ENCODE measurements at regions not wholly inside any gene's neighbourhood (a gene's known extent, or its start where the extent isn't known, plus 50 kb on each side); places are given as distances from the start of the nearest gene placed in this dataset.

DNA sequence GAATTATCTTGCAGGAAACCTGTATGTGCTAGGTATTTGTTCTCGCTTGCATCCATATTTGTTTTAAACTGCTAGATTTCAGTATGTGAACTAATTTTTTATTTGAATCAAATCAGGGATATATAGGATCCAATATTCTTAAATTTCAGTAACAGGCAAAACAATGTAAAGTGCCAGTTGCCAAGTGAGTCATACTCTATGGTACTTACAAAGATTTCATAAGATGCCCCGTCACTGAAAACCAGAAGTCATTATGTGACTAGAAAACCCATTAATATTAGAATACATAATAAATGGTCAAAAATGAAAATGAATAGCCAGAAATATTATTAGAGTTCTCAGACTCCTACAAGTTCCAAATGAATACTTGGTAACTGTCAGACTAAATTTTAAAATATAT, 481.2 kb downstream of the TFAP2A start:
- Histone ChIP-seq H3K4me1 (ENCODE audit: control insufficient read depth in 2 of 2, insufficient read depth in 2 of 2, low read length in 2 of 2) (no peaks in the 10 kb centered on the region), H3K27me3 (ENCODE audit: control insufficient read depth in 2 of 2, insufficient read depth in 2 of 2, low read length in 2 of 2) (no peaks in the 10 kb centered on the region), H3K9me3 (ENCODE audit: control insufficient read depth in 2 of 3, low read length in 3 of 3) (no peaks in the 10 kb centered on the region), H3K27ac (ENCODE audit: low read depth, low read length) (no peak overlapping the region), H3K4me3 (ENCODE audit: low read length) (no peak overlapping the region), H3K36me3 (ENCODE audit: control insufficient read depth in 2 of 3, insufficient read depth in 3 of 3, low read length in 3 of 3) (no peaks in the 10 kb centered on the region)
- Mint-ChIP-seq H3K27me3 (no peaks in the 10 kb centered on the region), H3K9me3 (peaks cover 0 to 8% (median 0%) of the 10 kb centered on the region in 11 donors), H3K27ac (no peak overlapping the region), H3K36me3 (no peaks in the 10 kb centered on the region), H3K4me3 (no peak overlapping the region), H3K4me1 (no peaks in the 10 kb centered on the region)
- ChIA-PET CTCF (no interaction called here), POLR2A (no interaction called here)
- intact Hi-C loops (cut with micrococcal nuclease), result no loop called here
- ATAC-seq, result no peak
- no peak for DNase-seq

DNA sequence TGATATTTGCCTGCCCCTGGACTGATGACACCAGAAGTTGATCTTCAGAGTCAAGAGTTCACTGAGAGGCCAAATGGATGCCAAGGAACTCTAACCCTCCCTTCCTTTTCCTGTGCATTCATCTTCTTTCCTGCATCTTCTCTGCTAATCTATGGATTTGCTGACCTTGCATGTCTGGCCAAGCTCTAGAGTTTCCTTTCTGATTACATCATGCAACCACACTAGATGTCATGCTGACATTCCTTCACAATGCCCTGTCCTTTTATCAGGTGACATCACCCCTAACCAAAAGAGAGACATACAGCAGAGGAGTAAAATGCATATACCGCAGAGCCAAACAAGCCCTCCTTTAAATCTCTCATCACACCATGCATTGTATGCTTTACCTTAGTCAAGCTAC, 487.6 kb downstream of the TFAP2A start:
- Histone ChIP-seq H3K4me1 (ENCODE audit: control insufficient read depth in 2 of 2, insufficient read depth in 2 of 2, low read length in 2 of 2) (no peaks in the 10 kb centered on the region), H3K27ac (ENCODE audit: low read depth, low read length) (no peak overlapping the region), H3K27me3 (ENCODE audit: control insufficient read depth in 2 of 2, insufficient read depth in 2 of 2, low read length in 2 of 2) (no peaks in the 10 kb centered on the region), H3K4me3 (ENCODE audit: low read length) (no peak overlapping the region), H3K9me3 (ENCODE audit: control insufficient read depth in 2 of 3, low read length in 3 of 3) (no peaks in the 10 kb centered on the region), H3K36me3 (ENCODE audit: control insufficient read depth in 2 of 3, insufficient read depth in 3 of 3, low read length in 3 of 3) (no peaks in the 10 kb centered on the region)
- CTCF ChIA-PET, result no interaction called here
- no peak for DNase-seq
- Mint-ChIP-seq H3K36me3 (no peaks in the 10 kb centered on the region), H3K4me1 (no peaks in the 10 kb centered on the region), H3K4me3 (no peak overlapping the region), H3K9me3 (peaks cover 0 to 21% (median 3%) of the 10 kb centered on the region in 11 donors), H3K27me3 (peaks cover 0 to 4% (median 0%) of the 10 kb centered on the region in 5 donors), H3K27ac (no peak overlapping the region)
- ATAC-seq, result no peak
- POLR2A ChIA-PET, result no interaction called here
- intact Hi-C loops (cut with micrococcal nuclease), result no loop called here

DNA sequence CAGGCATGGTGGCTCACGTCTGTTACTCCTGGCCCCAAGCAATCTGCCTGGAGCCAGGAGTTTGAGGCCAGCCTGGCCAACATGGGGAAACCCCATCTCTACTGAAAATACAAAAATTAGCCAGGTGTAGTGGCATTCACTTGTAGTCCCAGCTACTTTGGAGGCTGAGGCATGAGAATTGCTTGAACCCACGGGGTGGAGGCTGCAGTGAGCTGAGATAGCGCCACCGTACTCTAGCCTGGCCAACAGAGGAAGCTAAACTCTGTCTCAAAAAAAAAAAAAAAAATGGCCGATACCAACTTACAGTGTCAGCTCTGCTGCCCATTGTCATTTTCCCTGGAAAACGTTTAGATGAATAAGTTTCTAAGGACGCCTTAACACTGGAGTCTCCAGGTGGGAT, 489.9 kb downstream of the TFAP2A start:
- no peak for DNase-seq
- H3K4me1 ChIP-seq (ENCODE audit: control insufficient read depth in 2 of 2, insufficient read depth in 2 of 2, low read length in 2 of 2), result no peaks in the 10 kb centered on the region
- H3K9me3 ChIP-seq (ENCODE audit: control insufficient read depth in 2 of 3, low read length in 3 of 3), result no peaks in the 10 kb centered on the region
- no peak overlapping the region for H3K4me3 ChIP-seq (ENCODE audit: low read length)
- Mint-ChIP-seq H3K9me3 (peaks cover 0 to 24% (median 5%) of the 10 kb centered on the region in 11 donors), H3K4me3 (no peak overlapping the region), H3K27me3 (peaks cover 0 to 4% (median 0%) of the 10 kb centered on the region in 5 donors), H3K4me1 (no peaks in the 10 kb centered on the region), H3K27ac (no peak overlapping the region), H3K36me3 (no peaks in the 10 kb centered on the region)
- intact Hi-C loops (cut with micrococcal nuclease), result no loop called here
- POLR2A ChIA-PET, result no interaction called here
- H3K27ac ChIP-seq (ENCODE audit: low read depth, low read length), result no peak overlapping the region
- H3K36me3 ChIP-seq (ENCODE audit: control insufficient read depth in 2 of 3, insufficient read depth in 3 of 3, low read length in 3 of 3), result no peaks in the 10 kb centered on the region
- H3K27me3 ChIP-seq (ENCODE audit: control insufficient read depth in 2 of 2, insufficient read depth in 2 of 2, low read length in 2 of 2), result no peaks in the 10 kb centered on the region
- no peak for ATAC-seq
- CTCF ChIA-PET, result no interaction called here

GRCh38 chr6:9921366-9921765, 493.5 kb downstream of the TFAP2A start:
- intact Hi-C loops (cut with micrococcal nuclease), result no loop called here
- no peaks in the 10 kb centered on the region for H3K27me3 ChIP-seq (ENCODE audit: control insufficient read depth in 2 of 2, insufficient read depth in 2 of 2, low read length in 2 of 2)
- H3K9me3 Mint-ChIP-seq, result peaks cover 0 to 14% (median 2%) of the 10 kb centered on the region in 11 donors
- no peak overlapping the region for H3K27ac ChIP-seq (ENCODE audit: low read depth, low read length)
- no peaks in the 10 kb centered on the region for H3K4me1 Mint-ChIP-seq
- DNase-seq, result no peak
- H3K36me3 ChIP-seq (ENCODE audit: control insufficient read depth in 2 of 3, insufficient read depth in 3 of 3, low read length in 3 of 3), result no peaks in the 10 kb centered on the region
- POLR2A ChIA-PET, result no interaction called here
- no peaks in the 10 kb centered on the region for H3K4me1 ChIP-seq (ENCODE audit: control insufficient read depth in 2 of 2, insufficient read depth in 2 of 2, low read length in 2 of 2)
- no peak overlapping the region for H3K4me3 Mint-ChIP-seq
- no peaks in the 10 kb centered on the region for H3K9me3 ChIP-seq (ENCODE audit: control insufficient read depth in 2 of 3, low read length in 3 of 3)
- ATAC-seq, result no peak
- H3K27me3 Mint-ChIP-seq, result peaks cover 0 to 7% (median 0%) of the 10 kb centered on the region in 5 donors
- H3K4me3 ChIP-seq (ENCODE audit: low read length), result no peak overlapping the region
- H3K36me3 Mint-ChIP-seq, result peaks cover 0 to 4% (median 0%) of the 10 kb centered on the region in 5 donors
- H3K27ac Mint-ChIP-seq, result no peak overlapping the region
- CTCF ChIA-PET, result no interaction called here

GRCh38 chr6:9914951-9915350, 499.9 kb downstream of the TFAP2A start:
- H3K4me1 Mint-ChIP-seq, result no peaks in the 10 kb centered on the region
- no peak overlapping the region for H3K4me3 Mint-ChIP-seq
- no peak for ATAC-seq
- no peak overlapping the region for H3K4me3 ChIP-seq (ENCODE audit: low read length)
- peaks cover 0 to 13% (median 0%) of the 10 kb centered on the region in 11 donors for H3K9me3 Mint-ChIP-seq
- H3K9me3 ChIP-seq (ENCODE audit: control insufficient read depth in 2 of 3, low read length in 3 of 3), result no peaks in the 10 kb centered on the region
- ChIA-PET POLR2A (no interaction called here), CTCF (no interaction called here)
- no peak for DNase-seq
- H3K36me3 ChIP-seq (ENCODE audit: control insufficient read depth in 2 of 3, insufficient read depth in 3 of 3, low read length in 3 of 3), result no peaks in the 10 kb centered on the region
- H3K27ac ChIP-seq (ENCODE audit: low read depth, low read length), result no peak overlapping the region
- no peaks in the 10 kb centered on the region for H3K27me3 ChIP-seq (ENCODE audit: control insufficient read depth in 2 of 2, insufficient read depth in 2 of 2, low read length in 2 of 2)
- H3K36me3 Mint-ChIP-seq, result peaks cover 0 to 4% (median 0%) of the 10 kb centered on the region in 5 donors
- intact Hi-C loops (cut with micrococcal nuclease), result no loop called here
- H3K27ac Mint-ChIP-seq, result no peak overlapping the region
- H3K27me3 Mint-ChIP-seq, result peaks cover 0 to 7% (median 0%) of the 10 kb centered on the region in 5 donors
- H3K4me1 ChIP-seq (ENCODE audit: control insufficient read depth in 2 of 2, insufficient read depth in 2 of 2, low read length in 2 of 2), result no peaks in the 10 kb centered on the region

DNA sequence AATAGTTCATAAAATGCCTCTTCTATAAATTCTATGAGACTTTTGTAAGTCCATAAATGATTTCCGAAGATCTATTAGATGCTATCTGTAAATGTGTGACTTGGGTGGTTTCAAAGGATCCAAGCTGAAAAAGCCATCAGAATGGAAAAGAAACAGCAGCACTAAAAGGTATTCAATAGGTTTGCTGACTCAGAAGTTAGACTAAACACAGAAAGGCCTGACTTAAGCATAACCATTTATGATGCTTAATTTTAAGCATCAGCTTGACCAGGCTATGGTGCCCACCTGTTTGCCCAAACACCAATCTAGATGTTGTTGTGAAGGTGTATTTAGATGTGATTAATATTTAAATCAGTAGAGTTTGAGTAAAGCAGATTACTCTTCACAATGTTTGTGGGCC, 513.5 kb downstream of the TFAP2A start:
- Histone ChIP-seq H3K4me1 (ENCODE audit: control insufficient read depth in 2 of 2, insufficient read depth in 2 of 2, low read length in 2 of 2) (no peaks in the 10 kb centered on the region), H3K27me3 (ENCODE audit: control insufficient read depth in 2 of 2, insufficient read depth in 2 of 2, low read length in 2 of 2) (no peaks in the 10 kb centered on the region), H3K27ac (ENCODE audit: low read depth, low read length) (no peak overlapping the region), H3K36me3 (ENCODE audit: control insufficient read depth in 2 of 3, insufficient read depth in 3 of 3, low read length in 3 of 3) (no peaks in the 10 kb centered on the region), H3K9me3 (ENCODE audit: control insufficient read depth in 2 of 3, low read length in 3 of 3) (no peaks in the 10 kb centered on the region), H3K4me3 (ENCODE audit: low read length) (no peak overlapping the region)
- ChIA-PET CTCF (interaction anchor here (0.8 kb wide), 1 partner anchor 10 kb away, joined by 3 read pairs; no protein-coding TSS in a partner anchor), POLR2A (no interaction called here)
- no peak overlapping the region for H3K4me3 Mint-ChIP-seq
- no peaks in the 10 kb centered on the region for H3K27me3 Mint-ChIP-seq
- peaks cover 0 to 8% (median 3%) of the 10 kb centered on the region in 11 donors for H3K9me3 Mint-ChIP-seq
- no peak for DNase-seq
- peaks cover 0 to 3% (median 0%) of the 10 kb centered on the region in 5 donors for H3K36me3 Mint-ChIP-seq
- H3K27ac Mint-ChIP-seq, result no peak overlapping the region
- intact Hi-C loops (cut with micrococcal nuclease), result no loop called here
- H3K4me1 Mint-ChIP-seq, result no peaks in the 10 kb centered on the region
- no peak for ATAC-seq

- no peak for ATAC-seq
- Histone ChIP-seq H3K27me3 (ENCODE audit: control insufficient read depth in 2 of 2, insufficient read depth in 2 of 2, low read length in 2 of 2) (no peaks in the 10 kb centered on the region), H3K36me3 (ENCODE audit: control insufficient read depth in 2 of 3, insufficient read depth in 3 of 3, low read length in 3 of 3) (no peaks in the 10 kb centered on the region), H3K27ac (ENCODE audit: low read depth, low read length) (no peak overlapping the region), H3K4me1 (ENCODE audit: control insufficient read depth in 2 of 2, insufficient read depth in 2 of 2, low read length in 2 of 2) (no peaks in the 10 kb centered on the region), H3K4me3 (ENCODE audit: low read length) (no peak overlapping the region), H3K9me3 (ENCODE audit: control insufficient read depth in 2 of 3, low read length in 3 of 3) (no peaks in the 10 kb centered on the region)
- H3K4me1 Mint-ChIP-seq, result no peaks in the 10 kb centered on the region
- H3K9me3 Mint-ChIP-seq, result peaks cover 0 to 9% (median 6%) of the 10 kb centered on the region in 11 donors
- POLR2A ChIA-PET, result no interaction called here
- no peaks in the 10 kb centered on the region for H3K27me3 Mint-ChIP-seq
- CTCF ChIA-PET, result no interaction called here
- no peak overlapping the region for H3K4me3 Mint-ChIP-seq
- intact Hi-C loops (cut with micrococcal nuclease), result no loop called here
- H3K36me3 Mint-ChIP-seq, result peaks cover 0 to 3% (median 0%) of the 10 kb centered on the region in 5 donors
- no peak overlapping the region for H3K27ac Mint-ChIP-seq
- DNase-seq, result no peak
Measured at GRCh38 chr6:9896806-9897205, 518.1 kb downstream of the TFAP2A start.
